Activated T-cell treated with anti-CD3 and anti-CD28 coated beads for 4 hours (primary cell): ENCODE measurements at regions not wholly inside any gene's neighbourhood (a gene's known extent, or its start where the extent isn't known, plus 50 kb on each side); places are given as distances from the start of the nearest gene placed in this dataset.

Source experiments
- DNase-seq: peaks from one replicate; pipeline ENCODE4 v3.0.0-alpha.2; 2020

DNA sequence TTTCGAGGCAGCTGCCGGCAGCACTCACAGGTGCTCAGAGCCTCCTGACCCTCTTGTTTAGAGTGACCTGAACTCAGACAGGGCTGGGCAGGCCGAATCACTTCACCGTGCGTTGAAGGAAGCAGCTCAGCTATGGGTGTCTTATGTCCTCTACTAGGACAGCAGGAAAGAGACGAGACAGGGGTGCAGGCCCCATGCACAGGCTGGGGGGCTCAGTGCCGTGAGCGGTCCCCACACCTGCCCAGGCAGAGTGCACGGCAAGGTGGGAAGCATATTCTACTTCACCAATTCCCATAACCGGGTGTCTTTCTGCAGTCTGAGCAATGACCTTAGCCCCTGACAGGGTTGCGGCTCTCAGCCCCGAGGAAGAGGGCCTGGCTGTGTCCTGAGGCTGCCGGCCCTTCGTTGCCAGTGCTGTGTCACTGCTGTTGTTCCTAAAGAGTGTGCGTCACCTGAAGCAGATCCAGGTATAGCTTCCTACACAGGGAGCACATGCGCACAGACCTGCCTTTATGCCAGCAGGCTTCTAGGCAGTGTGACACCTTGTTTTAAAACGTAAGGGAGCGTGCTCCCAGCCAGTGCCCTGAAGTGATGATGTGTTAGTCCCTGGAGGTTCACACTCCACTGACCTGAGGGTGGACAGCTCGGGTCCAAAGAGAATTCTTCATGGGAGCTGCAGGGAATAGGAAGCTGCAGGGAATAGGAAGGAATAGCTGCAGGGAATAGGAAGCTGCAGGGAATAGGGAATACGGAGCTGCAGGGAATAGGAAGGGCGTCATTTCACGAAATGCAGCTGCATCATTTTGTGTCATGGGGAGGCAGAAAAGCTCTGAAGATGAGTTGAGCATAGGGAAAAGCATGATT, 207.9 kb upstream of the SALL3 start:
- no peak for DNase-seq

- no peak for DNase-seq
These were observed 207.0 kb upstream of the SALL3 start for GRCh38 chr18:78772360-78773302.

DNA sequence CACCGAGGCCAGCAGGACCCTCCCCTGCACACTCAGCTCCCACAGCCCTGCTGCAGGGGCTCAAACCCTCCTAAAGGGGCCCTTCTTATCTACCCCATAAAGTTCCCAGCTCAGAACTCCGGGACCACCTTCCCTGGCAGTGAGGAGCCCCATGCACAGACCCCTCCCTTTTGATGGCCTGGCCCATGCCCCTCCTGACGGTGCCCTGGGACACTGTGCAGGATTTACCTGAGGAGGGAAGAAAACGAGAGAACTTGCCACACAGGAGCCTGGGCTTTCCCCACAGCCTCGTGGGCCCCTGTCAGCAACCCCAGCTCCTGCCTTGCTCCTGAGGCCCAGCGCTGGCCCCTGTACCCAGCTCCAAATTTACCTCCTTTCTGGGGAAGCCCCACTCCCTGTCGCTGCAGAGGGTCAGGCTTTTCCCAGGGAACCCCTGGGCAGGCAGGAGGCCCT, 206.3 kb upstream of the SALL3 start:
- DNase-seq: no peak

GRCh38 chr18:78773819-78774218, 205.8 kb upstream of the SALL3 start:
- DNase-seq: no peak

- DNase-seq: no peak
These were observed 204.9 kb upstream of the SALL3 start for GRCh38 chr18:78774741-78775141.

- DNase-seq: no peak
These were observed 203.5 kb upstream of the SALL3 start for GRCh38 chr18:78776151-78776550.

GRCh38 chr18:78776706-78777285, 202.8 kb upstream of the SALL3 start:
- no peak for DNase-seq

- no peak for DNase-seq
These were observed 201.6 kb upstream of the SALL3 start for GRCh38 chr18:78777992-78778391.

- DNase-seq: no peak
These were observed 201.0 kb upstream of the SALL3 start for GRCh38 chr18:78778651-78779050.

GRCh38 chr18:78779996-78780718, 199.5 kb upstream of the SALL3 start:
- DNase-seq: no peak

DNA sequence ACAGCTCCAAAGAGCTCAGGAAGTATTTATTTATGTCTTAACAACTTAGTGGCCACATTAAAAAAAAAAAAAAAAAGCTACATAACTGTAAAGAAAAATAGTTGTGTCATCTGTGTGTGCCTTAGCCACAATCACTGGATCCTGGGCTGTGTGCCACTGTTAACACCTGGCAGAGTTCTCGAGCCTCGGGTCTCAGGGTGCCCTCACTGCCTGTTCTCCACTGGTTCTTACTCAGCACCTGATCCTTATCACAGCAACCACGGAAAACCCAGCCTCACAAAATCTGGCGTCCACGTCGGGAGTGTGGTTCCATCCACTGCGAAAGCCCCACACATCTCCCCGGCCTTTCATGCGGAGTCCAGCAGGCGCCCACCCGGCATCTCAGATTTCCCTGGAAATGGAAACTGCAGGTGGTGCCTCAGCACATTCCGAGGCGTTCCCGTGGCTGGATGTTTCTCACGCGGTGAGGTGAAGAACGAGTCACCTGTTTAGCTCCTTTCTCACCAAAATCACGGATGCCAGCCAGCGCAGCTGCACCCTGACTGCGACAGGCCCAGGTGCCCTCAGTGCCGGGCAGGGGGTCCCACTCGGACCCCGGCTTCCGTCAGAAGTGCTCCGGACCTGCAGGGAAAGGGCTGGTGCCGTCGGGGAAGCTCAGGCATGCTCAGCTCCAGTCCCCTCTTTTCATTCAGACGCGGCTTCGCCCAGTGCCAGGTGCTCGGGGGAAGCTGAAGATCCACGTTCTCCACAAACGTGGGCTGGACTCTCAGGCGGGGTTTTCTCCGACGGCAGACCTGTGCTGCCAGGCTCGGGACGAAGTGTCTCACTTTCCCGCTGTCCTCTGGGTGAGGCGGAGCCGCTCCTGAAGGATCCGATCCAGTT, 198.7 kb upstream of the SALL3 start:
- DNase-seq: no peak

DNA sequence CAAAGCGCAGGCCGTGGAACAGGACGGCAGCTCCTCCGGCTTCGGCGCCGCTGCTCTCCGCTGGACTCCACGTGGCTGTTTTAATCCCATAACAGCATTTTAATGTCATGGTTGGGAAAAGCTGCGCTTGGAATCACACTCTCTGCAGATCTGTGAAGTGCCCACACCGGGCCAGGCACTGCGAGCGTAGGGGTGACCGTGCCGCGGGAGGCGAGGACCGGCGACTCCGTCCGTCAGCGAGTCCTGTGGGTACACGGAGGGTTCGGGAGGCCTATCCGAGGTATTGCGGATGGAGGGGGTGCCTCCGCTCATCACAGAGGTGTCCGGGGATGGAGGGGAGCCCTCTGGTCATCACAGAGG, 198.0 kb upstream of the SALL3 start:
- no peak for DNase-seq

GRCh38 chr18:78782951-78783563, 196.6 kb upstream of the SALL3 start:
- DNase-seq: no peak

- no peak for DNase-seq
These were observed 196.1 kb upstream of the SALL3 start for GRCh38 chr18:78783564-78783960.

DNA sequence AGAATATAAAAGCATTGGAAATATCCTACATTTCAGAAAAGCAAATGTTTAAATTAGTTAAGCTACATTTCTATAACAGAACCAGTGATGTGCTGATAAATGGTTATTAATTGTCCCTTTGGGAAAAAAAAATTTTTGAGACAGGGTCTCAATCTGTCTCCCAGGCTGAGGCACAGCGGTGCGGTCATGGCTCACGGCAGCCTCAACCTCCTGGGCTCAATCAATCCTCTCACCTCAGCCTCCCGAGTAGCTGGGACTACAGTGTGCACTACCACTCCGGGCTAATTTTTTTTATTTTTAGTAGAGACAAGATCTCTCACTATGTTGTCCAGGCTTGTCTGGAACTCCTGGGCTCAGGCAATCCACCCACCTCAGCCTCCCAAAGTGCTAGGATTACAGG, 194.8 kb upstream of the SALL3 start:
- no peak for DNase-seq

GRCh38 chr18:78785706-78786105, 193.9 kb upstream of the SALL3 start:
- no peak for DNase-seq

DNA sequence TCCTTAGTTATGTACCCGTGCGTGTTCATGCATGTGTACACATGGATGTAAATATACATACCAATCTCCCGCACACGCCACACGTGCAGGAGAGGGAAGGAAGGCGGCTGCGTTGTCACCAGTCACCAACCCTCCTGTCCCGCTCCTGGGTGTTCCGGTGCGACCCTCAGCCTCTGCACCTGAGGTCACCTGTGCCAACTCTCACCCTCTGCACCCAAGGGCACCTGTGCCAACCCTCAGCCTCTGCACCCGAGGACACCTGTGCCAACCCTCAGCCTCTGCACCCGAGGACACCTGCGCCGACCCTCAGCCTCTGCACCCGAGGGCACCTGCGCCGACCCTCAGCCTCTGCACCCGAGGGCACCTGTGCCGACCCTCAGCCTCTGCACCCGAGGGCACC, 192.8 kb upstream of the SALL3 start:
- DNase-seq: no peak

DNA sequence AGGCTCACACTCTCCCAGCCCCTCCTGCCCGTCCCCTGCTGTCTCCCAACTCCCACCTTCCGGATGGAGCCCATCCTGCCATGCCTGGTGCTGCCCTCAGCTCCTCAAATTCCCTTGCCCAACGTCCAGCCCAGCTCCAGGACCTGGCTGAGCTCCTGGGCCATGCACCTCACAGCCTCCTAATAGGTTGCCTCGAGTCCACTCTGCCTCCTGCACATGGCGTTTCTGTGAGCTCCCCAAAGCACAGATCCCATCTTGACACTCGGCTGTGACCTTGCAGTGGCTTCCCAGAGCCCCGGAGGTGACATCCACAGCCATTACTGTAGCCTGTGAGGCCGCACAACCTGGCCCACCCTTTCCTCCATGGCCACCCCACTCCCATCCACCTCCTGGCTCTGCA, 191.9 kb upstream of the SALL3 start:
- DNase-seq: no peak

DNA sequence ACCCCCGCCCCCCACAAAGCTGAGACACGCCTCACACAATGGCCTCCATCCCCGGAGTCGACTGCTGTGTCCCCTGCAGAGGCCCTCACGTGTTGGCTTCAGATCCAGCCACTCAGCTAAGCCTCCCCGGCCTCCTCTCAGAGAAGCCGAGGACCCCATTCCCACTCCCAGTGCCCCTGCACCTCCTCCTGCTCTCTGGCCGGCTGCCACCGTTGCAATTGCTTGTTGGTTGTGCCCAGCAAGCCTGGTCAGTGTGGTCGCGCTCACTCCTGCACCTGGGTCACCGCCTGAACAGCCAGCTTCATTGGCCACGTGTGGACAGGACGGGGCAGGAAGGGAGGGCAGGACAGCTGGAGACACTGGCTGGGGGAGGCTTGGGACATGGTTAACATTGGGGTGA, 191.5 kb upstream of the SALL3 start:
- DNase-seq: no peak

DNA sequence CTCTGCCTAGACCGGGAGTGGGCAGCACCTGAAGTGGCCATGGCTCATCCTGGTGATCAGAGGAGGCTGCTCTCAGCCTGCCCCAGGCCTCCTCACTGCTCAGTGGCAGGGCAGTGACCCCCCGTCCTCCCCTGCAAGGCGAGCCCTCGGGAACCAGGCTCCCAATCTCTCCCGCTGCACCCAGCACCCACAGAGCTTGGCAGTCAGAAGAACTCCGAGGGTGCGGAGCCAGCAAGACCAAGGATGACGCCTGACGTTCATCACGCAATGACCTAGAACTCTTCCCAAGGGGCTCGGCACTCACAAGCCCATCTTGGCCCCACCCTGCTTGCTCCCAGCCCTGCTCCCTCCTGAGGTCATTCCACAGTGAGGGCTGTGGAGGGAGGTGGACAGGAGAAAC, 189.8 kb upstream of the SALL3 start:
- no peak for DNase-seq

DNA sequence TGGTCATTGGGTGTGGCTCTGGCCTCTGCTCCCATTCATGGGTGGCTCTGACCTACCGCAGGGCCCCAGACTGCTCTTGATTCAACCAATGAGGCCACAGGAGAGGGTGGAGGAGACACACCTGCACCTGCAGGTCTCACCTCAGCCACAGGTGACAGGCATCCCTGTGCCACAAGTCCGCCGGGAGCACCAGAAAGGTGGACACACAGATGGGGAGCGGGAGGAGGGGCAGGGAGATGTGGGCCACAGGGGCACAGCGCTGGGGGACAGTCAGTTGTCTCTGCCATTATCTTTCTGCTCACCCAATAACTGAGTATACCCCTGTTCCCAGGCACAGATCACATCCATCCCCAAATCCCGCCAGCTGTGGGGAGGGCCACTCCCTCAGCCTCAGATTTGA, 189.1 kb upstream of the SALL3 start:
- no peak for DNase-seq
